ENCODE measurements at regions not wholly inside any gene's neighbourhood (a gene's known extent, or its start where the extent isn't known, plus 50 kb on each side); places are given as distances from the start of the nearest gene placed in this dataset.

DNA sequence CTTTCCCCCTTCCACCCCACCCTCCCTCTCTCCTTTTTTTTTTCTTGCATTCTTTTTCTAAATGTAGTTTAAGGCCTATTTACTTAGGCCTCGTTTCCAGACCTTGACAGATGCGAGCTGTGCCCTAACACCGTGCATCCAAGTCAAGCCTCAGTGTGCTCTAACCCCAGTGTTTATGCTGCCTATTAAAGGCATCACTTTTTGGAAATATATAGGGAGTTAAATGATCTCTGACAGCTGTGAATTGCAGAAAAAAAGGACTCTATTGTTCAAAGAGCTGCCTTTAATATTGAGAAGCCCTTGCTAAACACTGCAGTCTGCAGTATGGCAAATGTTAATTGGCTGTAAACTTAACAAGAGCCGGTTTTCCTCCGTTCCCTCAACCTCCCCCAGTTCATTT lies 270.4 kb upstream of the TUT7 start:
- H3K9ac ChIP-seq (ENCODE audit: insufficient read depth, low read depth, low read length): no peak overlapping the region
- TF ChIP-seq TOE1 (CRISPR knock-in tag; IDR thresholded peaks at IDR 0.05) (no peak), KLF12 (CRISPR knock-in tag; IDR thresholded peaks at IDR 0.05; ENCODE audit: borderline replicate concordance) (no peak), NFYB (CRISPR knock-in tag; IDR thresholded peaks at IDR 0.05) (no peak), MAFK (conservative IDR thresholded peaks at IDR 0.05 in 1 of 2, IDR thresholded peaks at IDR 0.05 in 1 of 2; ENCODE audit: low read length in 2 of 2) (no peak), ZNF260 (CRISPR knock-in tag; IDR thresholded peaks at IDR 0.05; ENCODE audit: borderline replicate concordance, low read depth) (no peak), TAF15 (IDR thresholded peaks at IDR 0.05; ENCODE audit: low read depth, low read length, poor library complexity, severe bottlenecking) (no peak), FOXM1 (CRISPR knock-in tag; IDR thresholded peaks at IDR 0.05) (no peak), ARID2 (CRISPR knock-in tag; IDR thresholded peaks at IDR 0.05; ENCODE audit: borderline replicate concordance) (no peak), MYPOP (CRISPR knock-in tag; IDR thresholded peaks at IDR 0.05) (no peak)
- TF ChIP-seq, protein P1, sequence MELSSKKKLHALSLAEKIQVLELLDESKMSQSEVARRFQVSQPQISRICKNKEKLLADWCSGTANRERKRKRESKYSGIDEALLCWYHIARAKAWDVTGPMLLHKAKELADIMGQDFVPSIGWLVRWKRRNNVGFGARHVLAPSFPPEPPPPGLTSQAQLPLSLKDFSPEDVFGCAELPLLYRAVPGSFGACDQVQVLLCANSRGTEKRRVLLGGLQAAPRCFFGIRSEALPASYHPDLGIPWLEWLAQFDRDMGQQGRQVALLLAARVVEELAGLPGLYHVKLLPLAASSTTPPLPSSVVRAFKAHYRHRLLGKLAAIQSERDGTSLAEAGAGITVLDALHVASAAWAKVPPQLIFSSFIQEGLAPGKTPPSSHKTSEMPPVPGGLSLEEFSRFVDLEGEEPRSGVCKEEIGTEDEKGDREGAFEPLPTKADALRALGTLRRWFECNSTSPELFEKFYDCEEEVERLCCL (CRISPR knock-in tag; IDR thresholded peaks at IDR 0.05; ENCODE audit: borderline replicate concordance): no peak
- no peak for ATAC-seq
- no peaks in the 10 kb centered on the region for H4K20me1 ChIP-seq (ENCODE audit: insufficient read depth, low read length)
- WGBS (ENCODE audit: low lambda C conversion rate): 6% methylated on average over 5 of the region's 5 CpGs
- no peaks in the 10 kb centered on the region for H3K4me1 ChIP-seq (ENCODE audit: insufficient read depth, low read length)
- no peak overlapping the region for H3K27ac ChIP-seq (ENCODE audit: extremely low read length, insufficient read depth, low read length)
- DNase-seq (ENCODE audit: low spot score): no peak
- no peaks in the 10 kb centered on the region for H3K9me3 ChIP-seq (ENCODE audit: low read length)
- H3K79me2 ChIP-seq (ENCODE audit: insufficient read depth, low read length): no peaks in the 10 kb centered on the region
- H3K27me3 ChIP-seq (ENCODE audit: control insufficient read depth in 1 of 2, insufficient read depth in 2 of 2, low read length in 2 of 2): no peaks in the 10 kb centered on the region; a peak in 1 of 5 replicates
- CTCF ChIA-PET (ENCODE audit: low intra/inter-chr PET ratio, low total read pairs): no interaction called here
- no peak overlapping the region for H2AFZ ChIP-seq (ENCODE audit: low read length)
- BruUV-seq (replicated peaks): no TSS peak
- intact Hi-C loops (cut with micrococcal nuclease; ENCODE audit: unreplicated experiment) (loop anchor here (5.0 kb wide), 1 partner anchor 488 kb away; no protein-coding TSS in a partner anchor), in situ Hi-C loops (cut with HindIII; ENCODE audit: extremely low pct_ligation_motif_present, low pct_unique_long_range_greater_than_20kb) (no loop called here)
- H3K36me3 ChIP-seq (replicated peaks in 1 of 2; ENCODE audit: control insufficient read depth in 1 of 2, insufficient read depth in 2 of 2, low read length in 2 of 2): no peaks in the 10 kb centered on the region
- POLR2A ChIA-PET: no interaction called here
- no peak for FAIRE-seq
- H3K4me2 ChIP-seq (ENCODE audit: low read depth, low read length): no peak overlapping the region
- no peak overlapping the region for H3K4me3 ChIP-seq (replicated peaks in 1 of 3; ENCODE audit: insufficient read depth in 1 of 3, low read depth in 2 of 3, low read length in 3 of 3)

All from HepG2 (cell line).